H1 (cell line): ENCODE measurements at regions not wholly inside any gene's neighbourhood (a gene's known extent, or its start where the extent isn't known, plus 50 kb on each side); places are given as distances from the start of the nearest gene placed in this dataset.

Experiments
- TF ChIP-seq, protein P1 (sequence below): fragments of 300-600 bp; sonication (generic); IDR thresholded peaks from 2 replicates; pipeline ENCODE4 v1.7.1; 2012; ENCODE audit warnings: low read length, moderate library complexity, mild to moderate bottlenecking, inconsistent platforms; ENCODE audit not compliant: insufficient replicate concordance

DNA sequence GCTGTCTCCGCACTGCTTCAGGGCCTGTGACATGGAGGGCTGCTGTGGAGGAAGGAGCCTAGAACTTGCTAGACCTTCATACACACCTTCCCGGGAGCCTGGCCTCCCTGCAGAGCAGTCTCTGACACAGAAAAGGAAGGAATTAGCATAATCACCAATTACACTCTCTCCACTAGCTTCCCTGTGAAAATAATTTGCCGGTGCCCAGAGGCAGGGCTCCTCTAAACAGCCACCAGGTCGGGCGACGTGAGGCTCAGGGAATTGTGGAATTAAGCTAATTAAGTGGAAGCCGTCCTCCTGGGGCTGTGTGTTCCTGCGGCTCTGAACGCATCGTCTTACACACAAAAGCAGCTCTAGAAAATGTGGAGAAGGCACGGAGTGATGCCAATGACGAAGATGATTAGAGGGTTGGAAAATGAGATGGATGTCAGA, 82.6 kb downstream of the NENF start (continued):
- TF ChIP-seq, protein P1, sequence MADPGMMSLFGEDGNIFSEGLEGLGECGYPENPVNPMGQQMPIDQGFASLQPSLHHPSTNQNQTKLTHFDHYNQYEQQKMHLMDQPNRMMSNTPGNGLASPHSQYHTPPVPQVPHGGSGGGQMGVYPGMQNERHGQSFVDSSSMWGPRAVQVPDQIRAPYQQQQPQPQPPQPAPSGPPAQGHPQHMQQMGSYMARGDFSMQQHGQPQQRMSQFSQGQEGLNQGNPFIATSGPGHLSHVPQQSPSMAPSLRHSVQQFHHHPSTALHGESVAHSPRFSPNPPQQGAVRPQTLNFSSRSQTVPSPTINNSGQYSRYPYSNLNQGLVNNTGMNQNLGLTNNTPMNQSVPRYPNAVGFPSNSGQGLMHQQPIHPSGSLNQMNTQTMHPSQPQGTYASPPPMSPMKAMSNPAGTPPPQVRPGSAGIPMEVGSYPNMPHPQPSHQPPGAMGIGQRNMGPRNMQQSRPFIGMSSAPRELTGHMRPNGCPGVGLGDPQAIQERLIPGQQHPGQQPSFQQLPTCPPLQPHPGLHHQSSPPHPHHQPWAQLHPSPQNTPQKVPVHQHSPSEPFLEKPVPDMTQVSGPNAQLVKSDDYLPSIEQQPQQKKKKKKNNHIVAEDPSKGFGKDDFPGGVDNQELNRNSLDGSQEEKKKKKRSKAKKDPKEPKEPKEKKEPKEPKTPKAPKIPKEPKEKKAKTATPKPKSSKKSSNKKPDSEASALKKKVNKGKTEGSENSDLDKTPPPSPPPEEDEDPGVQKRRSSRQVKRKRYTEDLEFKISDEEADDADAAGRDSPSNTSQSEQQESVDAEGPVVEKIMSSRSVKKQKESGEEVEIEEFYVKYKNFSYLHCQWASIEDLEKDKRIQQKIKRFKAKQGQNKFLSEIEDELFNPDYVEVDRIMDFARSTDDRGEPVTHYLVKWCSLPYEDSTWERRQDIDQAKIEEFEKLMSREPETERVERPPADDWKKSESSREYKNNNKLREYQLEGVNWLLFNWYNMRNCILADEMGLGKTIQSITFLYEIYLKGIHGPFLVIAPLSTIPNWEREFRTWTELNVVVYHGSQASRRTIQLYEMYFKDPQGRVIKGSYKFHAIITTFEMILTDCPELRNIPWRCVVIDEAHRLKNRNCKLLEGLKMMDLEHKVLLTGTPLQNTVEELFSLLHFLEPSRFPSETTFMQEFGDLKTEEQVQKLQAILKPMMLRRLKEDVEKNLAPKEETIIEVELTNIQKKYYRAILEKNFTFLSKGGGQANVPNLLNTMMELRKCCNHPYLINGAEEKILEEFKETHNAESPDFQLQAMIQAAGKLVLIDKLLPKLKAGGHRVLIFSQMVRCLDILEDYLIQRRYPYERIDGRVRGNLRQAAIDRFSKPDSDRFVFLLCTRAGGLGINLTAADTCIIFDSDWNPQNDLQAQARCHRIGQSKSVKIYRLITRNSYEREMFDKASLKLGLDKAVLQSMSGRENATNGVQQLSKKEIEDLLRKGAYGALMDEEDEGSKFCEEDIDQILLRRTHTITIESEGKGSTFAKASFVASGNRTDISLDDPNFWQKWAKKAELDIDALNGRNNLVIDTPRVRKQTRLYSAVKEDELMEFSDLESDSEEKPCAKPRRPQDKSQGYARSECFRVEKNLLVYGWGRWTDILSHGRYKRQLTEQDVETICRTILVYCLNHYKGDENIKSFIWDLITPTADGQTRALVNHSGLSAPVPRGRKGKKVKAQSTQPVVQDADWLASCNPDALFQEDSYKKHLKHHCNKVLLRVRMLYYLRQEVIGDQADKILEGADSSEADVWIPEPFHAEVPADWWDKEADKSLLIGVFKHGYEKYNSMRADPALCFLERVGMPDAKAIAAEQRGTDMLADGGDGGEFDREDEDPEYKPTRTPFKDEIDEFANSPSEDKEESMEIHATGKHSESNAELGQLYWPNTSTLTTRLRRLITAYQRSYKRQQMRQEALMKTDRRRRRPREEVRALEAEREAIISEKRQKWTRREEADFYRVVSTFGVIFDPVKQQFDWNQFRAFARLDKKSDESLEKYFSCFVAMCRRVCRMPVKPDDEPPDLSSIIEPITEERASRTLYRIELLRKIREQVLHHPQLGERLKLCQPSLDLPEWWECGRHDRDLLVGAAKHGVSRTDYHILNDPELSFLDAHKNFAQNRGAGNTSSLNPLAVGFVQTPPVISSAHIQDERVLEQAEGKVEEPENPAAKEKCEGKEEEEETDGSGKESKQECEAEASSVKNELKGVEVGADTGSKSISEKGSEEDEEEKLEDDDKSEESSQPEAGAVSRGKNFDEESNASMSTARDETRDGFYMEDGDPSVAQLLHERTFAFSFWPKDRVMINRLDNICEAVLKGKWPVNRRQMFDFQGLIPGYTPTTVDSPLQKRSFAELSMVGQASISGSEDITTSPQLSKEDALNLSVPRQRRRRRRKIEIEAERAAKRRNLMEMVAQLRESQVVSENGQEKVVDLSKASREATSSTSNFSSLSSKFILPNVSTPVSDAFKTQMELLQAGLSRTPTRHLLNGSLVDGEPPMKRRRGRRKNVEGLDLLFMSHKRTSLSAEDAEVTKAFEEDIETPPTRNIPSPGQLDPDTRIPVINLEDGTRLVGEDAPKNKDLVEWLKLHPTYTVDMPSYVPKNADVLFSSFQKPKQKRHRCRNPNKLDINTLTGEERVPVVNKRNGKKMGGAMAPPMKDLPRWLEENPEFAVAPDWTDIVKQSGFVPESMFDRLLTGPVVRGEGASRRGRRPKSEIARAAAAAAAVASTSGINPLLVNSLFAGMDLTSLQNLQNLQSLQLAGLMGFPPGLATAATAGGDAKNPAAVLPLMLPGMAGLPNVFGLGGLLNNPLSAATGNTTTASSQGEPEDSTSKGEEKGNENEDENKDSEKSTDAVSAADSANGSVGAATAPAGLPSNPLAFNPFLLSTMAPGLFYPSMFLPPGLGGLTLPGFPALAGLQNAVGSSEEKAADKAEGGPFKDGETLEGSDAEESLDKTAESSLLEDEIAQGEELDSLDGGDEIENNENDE = no peak
- TF ChIP-seq, all 59 proteins: peak for 0
